NCI-H69 (cell line): ENCODE measurements at regions not wholly inside any gene's neighbourhood (a gene's known extent, or its start where the extent isn't known, plus 50 kb on each side); places are given as distances from the start of the nearest gene placed in this dataset.

Experiments
- DNase-seq: peaks from one replicate; lab custom pipeline; 2025; lab: John Stamatoyannopoulos, UW

DNA sequence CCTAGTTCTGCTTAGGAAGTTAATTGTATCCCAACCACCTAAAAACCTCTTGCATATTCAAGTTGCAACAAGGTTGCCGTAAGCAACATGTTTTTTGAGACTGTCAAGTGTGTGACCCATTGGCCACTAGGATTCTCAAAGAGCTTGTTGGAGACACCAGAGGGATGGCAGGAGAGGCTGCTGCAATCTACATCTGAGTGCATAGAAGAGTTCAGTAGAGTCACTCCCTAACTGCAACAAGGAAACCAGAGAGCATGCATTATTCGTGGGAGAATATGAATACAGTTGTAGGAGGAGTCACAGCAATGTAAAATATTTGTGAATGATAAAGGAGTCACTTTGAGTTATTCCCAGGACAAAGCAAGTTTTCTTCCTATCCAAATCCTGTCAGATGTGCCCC, 538.6 kb downstream of the TNS3 start:
- DNase-seq = no peak

DNA sequence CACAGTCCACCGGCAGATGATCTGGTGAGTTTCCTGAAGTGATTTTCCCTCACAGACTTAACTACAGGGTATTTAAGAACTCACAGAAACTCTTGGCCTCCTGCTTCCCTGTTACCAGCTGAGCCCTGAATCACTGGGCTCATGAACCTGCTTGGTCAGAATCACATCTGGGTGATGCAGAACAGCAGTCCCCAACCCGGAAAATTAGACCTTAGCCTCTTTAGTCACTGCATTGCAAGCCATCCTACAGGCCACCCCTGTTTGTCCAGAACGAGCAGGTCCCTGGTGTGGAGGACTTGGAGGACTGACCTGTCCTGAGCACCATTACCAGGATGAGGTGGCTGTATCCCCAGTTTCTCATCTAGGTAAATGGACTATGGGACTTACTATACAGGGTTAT, 539.2 kb downstream of the TNS3 start:
- no peak for DNase-seq

DNA sequence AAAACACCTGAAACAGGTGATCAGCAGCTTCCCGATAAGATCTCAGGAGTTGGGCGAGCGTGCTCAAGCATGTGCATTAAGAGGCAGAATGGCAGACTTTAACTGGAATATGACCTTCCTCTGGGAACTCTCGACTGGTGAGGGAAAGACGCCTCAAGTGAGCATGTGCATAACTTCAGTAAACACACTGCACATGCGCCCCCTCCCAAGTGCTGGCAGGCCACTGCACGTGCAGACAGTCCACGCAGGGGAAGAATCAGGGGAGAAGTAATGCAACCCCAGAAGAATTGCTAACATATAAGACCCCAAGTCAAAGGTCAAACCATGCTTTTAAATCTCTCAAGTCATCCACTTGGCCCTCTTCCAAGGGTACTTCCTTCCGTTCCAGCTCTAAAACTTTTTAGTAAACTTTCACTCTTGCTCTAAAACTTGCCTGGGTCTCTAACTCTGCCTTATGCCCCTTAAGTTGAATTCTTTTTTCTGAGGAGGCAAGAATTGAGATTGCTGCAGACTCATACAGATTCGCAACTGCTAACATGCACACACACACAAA, 541.0 kb downstream of the TNS3 start:
- DNase-seq = peak; percentile 8

DNA sequence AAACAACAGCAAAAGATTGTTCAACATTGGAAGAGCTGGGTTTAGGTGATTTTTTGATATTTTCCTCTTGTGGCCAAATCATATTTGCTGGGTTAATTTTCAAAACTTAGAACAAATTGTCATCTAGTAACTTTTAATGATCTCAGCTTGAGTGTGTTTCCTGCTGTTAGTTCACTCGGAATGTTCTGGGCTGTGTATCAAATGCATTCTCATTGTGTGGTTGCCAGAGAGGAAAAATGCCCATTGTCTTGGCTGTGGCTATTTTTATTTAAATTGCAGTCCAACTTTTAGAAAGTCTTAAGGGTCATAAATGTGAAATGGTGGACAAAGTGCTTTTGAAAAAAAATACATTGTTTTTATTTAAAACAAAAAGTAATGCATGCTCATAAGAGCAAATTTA, 542.0 kb downstream of the TNS3 start:
- no peak for DNase-seq

DNA sequence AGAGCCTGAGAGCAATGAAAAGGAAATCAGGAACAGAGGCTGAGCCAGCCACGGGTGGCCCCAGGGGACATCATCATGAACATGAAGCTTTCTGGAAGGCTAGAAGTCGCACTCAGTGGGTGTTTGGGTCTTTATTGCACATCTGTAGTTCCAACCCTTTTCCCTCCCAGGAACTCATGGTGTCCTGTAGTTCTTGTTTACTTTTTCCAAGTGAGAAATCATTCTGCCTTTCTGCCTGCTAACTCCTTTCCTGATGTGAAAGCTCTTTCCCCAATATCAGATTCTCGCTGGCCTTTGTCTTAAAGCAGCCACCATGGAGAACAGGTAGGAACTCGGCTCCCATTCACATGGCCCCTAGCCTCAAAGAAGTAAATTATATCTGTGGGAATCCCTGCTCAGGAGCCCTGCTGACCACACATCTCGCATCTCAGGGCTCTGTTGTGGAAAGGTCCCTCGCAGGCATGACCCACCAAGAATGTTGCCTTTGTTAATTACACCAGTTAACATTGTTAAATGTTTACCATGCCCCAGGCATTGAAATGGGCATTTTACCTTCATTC, 542.7 kb downstream of the TNS3 start:
- DNase-seq = peak; percentile 11

DNA sequence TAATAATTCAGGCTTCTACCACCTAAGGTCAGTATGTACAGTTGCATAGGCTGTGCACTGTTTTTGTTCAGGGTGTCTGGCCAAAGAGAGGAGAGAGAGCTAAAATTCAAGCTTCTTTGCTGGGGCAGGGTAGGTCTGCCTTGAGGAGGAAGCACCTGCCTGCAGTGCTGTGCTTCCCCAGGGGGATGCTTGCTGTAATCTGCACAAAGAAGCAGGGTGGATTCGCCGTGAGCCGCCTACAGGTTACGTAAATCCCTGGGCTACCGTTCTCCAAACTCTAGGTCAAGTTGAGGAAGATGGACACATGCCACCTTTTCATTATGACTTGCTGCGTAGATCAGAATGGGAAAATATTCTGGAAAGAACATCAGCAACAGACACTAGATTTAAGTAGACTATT, 543.3 kb downstream of the TNS3 start:
- DNase-seq = no peak

DNA sequence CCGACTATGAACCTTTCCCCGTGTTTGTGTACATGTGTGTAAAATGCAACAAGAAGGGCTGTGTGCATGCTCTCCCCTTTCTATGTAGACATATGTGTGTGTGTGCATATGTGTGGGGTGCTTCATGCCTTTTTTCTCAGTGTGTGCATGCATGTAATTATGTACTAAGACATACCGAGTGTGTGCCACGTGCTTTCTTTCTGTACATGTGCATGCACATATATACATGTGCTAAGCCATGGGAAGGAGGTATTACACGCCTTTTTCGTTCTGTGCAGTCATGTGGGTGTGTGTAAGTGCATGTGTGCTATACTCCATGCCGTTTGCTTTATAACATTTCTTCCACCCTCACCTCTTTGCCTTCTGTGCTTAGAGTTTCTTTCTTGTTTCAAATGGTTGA, 544.3 kb downstream of the TNS3 start:
- no peak for DNase-seq

DNA sequence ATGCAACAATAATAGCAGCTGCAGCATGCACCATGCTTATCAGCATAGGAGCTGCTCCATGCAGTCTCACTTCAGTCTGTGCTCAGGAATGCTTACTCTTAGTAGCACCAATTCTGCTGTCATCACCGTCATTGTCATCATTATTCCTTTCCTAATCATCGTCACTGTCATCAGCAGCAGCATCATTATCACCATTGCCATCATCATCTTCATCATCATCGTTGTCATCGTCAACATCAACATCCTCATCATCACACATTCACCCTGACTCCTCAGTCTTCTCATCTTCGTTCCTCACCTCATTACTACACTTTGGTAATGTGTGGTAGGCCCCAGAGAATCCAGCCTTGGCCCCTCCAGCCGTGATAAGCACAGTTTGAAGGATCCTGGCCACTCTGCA, 545.0 kb downstream of the TNS3 start:
- DNase-seq = no peak

DNA sequence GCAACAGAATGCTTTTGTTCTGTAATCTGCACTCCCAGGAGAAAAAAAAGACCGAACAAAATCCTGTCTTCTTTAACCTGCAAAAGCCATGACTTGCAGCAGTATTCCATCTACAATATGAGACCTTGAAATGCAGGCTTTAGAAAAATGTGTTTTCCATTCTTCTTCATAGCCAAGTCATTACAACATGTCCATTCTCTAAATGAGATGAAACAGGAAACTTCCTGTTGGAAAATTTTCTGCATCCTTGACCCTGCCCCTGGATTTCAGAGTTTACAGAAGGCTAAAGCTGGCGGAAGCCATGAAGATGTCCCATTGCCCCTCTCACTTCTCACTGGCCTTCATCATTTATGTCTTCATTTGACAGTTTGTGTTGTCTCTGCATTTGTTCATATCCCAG, 546.4 kb downstream of the TNS3 start:
- no peak for DNase-seq

DNA sequence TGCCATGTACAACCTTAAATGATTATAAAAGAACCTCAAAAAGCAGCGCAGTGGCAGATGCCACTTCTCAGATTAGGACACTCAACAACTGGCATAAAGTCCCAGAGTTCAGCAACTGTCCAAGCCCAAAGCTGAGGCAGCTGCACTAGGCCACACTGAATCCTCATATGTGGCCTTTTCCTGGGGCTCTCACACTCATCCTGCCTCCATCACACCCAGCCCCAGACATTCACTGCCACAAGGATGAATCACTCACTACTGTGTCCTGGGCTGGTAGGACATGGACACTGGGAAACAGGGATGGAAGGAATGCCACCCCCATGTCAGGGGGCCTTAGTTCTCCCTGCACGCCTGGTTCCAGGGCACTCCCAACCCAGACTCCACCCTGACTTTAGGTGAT, 547.7 kb downstream of the TNS3 start:
- no peak for DNase-seq

DNA sequence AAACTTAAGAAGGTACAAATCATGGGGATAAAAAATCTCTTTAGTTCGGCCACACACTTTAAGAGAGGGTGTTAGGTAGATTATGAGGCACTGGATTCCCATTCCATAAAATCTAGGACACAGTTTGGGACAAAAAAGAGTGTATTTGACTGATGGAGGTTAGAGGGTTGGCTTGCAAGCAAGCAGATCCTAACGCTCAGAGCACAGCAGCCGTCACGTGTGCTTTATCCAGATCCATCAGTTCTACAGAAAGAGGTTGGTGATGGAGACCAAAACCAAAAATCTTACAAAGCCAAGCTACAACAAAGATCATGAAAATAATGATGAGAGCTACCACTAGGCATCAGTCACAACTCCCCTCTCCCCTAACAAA, 549.4 kb downstream of the TNS3 start:
- no peak for DNase-seq

DNA sequence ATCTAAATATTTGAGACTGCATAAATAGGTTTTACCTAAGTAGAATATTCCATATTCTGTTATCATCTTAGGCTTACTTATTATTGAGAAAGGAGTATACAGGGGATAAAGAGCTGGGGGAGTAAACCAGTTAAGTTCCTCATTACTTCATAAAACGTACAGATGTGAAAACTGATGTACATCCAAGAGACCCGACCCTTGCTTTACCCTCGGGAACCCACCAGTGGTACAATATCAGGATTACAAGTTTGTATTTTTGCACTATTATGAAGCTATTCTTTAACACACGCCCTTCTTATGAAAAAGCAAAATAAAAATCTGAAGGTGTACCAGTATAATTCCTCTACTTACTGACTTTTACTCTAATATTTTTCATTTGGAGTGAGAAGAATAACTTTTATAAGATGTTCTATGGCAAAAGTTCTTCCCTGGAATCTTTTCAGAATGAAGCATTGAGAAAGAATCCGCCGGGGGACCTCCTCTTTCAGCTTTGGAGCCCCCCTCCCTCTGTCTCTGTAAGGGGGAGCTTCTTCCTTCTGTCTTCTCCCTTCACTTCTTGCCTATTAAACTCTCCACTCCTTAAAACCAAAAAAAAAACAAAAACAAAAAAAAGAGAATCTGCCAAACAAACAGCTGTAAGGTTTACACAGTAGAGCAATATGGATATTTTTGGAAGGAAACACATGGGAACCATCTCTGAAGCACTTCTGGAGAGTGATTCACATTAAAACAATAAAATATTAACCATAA, 550.0 kb downstream of the TNS3 start:
- no peak for DNase-seq

DNA sequence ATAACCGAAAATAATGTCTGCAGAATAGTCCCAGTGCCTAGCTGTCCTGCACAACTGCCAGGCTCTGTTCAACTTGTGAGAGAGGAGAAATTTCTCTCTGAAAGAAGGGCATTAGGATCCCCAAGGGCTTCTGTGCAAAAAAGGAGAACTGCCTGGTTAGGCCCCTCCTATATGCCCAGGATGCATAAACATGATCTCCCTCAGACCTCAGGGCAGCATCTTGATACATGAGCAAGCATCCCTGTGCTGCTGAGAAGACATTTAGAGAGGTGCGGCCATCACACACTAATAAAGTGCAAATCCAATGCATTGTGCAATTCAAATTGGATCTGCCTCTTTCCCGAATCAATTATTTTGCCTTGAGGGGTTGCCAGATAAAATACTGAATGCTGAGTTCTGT, 553.6 kb downstream of the TNS3 start:
- DNase-seq = no peak

DNA sequence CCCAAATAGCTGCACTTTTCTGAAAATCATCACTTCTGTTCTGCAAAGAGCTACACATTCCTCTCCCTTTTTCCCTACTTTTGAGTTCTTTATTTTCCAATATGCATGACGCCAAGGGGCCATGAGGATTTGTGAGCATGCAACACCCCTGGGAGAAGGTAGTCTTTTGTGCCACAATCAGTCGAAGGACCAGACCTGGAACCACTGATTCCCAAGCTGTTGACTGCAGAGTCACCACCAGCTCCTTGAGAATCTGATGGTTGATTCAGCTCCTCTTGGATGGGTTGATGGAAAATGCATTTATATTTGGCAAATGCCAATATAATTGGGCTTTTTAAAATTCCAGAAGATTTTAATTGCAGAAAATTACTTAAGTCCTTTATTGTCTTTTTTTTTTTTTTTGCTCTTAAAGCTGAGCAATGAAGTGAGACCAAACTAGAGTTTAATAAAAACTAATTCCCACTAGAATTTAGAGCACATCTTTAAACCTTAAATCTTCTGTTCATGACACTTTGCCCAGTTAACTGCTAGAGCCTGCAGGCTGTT, 554.1 kb downstream of the TNS3 start:
- DNase-seq = no peak

DNA sequence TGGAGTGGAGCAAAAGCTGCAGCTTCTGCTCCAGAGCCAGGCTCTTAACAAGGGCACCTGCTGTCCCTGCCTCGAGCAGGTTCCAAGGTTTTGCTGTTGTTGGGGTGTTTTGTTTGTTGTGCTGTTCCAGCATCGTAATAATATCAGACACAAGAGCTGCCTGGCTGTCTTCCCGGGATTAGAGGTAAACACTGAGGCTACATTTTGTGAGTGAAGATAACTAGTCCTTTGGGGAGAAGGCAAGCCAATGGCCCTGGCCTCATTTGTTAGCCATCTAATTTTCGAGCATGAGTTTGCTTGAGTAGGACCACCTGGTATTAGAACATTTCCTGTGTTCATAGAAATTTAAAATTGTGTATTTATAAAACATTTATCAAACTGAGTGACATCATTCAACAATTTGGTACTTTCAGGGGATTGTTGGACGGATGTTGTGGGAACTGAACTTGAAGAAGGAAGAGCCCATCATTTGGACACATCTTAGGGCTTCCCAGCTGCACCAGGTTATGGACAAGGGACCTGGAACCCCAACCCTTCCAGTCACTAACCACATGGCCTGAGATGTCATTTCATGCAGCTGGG, 555.0 kb downstream of the TNS3 start:
- DNase-seq = no peak

DNA sequence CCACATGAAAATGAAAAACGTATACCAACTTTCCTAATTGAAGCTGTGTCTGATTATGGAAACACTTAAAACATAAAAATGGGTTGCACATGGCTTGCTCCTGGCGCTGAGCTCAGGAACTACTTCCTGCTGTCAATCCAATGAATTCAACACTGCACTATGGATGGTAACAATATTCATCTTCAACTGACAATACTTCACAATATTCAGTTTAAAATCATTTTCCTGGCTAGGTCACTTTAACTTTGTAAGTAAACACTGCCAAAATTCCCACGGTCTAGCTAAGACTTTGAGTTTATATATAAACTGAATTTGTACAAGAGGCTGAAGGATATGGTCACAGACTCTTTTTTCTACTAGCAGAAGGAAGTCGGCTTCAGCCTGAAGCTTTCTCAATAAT, 556.9 kb downstream of the TNS3 start:
- DNase-seq = no peak

DNA sequence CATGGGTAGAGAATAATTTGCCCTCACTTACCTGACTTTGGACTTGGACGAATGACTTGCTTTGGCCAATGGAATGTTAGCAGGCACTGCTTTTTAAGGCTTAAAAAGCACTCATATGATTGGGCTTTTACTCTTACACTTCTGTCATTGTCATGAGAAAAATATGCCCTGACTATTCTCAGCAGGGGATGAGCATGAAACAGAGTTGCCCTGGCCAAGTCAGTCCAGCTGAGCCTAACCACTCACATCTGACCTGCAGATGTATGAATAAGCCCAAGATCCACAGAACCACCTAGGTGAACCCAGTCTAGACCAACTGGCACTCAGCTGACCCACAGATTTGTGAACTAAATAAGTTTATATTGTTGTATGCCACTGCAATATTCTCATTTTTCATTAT, 573.5 kb downstream of the TNS3 start:
- DNase-seq = no peak

DNA sequence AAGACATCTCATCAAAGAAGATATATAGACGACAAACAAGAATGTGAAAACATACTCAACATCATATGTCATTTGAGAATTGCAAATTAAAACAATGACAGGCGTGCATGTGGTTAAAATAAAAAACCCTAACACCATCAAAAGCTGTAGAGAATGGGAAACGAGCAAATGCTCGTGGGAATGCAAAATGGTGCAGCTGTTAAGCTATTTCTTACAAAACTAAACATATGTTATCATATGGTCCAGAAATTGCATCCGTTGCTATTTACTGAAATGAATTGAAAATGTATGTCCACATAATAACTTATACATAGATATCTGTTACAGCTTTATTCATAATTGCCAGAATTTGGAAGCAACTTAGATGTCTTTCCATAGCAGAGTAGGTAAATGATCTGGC, 574.4 kb downstream of the TNS3 start:
- no peak for DNase-seq

DNA sequence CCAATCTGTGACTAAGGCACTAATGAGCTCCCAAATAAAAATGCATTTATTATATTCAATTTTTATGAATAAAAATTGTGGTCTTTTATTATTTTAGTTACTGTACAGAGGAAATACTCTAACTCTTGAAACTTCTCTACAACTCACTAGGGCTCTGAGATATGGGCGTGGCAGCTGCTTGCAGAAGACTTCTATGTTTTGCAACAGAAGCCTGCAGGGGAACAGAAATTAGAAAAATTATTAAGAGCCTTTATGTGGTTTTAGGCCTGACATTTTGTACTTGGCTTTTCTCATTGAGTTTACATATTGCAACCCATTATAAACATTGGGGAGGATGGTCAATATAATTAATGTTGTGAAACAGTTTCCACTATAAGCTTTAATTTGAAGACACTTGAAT, 581.4 kb downstream of the TNS3 start:
- DNase-seq = no peak

DNA sequence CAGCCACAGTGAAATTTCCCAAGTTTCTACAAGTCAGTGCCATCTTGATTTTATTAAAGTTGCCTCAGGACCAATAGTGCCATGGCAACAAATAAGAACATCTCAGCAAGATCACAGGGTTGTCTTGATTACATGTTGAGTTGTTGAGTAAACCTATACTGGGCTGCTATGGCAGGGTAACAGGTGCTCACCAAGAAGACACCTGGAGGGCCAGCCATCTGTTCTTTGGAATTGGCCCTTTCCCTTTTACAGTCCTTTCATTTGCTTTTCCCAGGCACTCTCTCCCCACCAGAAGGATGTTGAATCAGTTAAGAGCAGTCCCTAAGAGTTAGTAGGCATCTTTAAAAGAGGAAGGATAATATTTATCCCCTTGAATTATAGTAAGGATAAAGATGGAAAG, 582.0 kb downstream of the TNS3 start:
- DNase-seq = peak; percentile 51

DNA sequence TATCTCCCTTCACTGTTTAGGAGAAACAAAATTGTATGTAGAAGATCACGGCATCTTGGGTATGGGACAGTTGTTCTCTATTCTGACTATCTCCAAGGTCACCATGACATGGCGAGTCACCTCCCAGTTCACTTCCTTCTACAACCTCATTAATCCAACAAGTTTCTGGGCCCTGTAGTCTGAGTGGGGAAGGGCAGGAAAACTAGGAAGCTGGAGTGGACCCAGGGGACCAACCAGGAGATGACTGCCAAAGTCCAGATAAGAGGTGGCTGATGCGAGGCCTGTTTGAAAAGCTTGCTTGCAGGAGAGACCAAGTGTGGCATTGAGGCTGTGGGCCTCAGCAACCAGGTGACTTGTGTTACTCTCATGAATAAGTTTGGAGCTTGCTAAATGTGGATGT, 584.9 kb downstream of the TNS3 start:
- no peak for DNase-seq

DNA sequence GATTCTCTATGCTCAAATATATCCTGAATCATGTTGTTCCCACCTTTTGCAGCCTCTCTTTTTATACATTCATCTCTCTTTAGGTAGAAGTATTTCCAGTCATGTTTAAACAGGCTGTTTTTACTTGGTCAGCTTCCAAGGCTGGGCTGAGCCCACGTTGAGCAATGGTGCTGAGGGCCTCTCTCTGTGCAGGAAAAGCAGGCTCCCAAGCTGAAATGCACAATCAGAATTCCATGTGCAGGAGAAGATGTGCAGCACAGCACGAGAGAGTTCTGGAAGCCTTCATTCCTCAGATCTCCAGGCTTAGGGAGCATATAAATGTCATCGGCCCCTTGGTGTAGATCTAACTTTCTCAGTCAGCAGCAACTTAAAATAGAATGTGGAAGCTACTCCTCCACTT, 588.5 kb downstream of the TNS3 start:
- no peak for DNase-seq

DNA sequence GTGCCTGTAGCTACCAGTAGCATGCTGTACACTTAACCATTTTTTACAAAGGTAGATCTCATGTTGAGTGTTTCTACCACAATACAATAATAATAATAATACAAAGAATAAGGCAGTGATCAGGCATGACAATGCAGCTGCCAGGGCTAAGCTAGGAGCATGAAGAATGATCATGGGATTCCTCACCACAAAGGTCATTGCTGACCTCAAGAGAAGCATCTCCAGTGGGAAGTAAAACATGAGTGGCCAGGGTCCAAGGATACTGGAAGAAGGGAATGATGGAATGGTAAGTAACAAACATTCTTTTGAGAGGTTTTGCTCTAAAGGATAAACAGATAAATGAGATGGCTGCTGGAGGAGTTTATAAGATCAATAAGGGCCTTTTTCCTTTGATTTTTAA, 591.1 kb downstream of the TNS3 start:
- DNase-seq = no peak
